Fibroblast of lung (primary cell): ENCODE measurements at regions not wholly inside any gene's neighbourhood (a gene's known extent, or its start where the extent isn't known, plus 50 kb on each side); places are given as distances from the start of the nearest gene placed in this dataset.

Experiments
- EZH2 ChIP-seq: IDR thresholded peaks from 2 replicates; pipeline ENCODE4 v1.5.1; 2012; ENCODE audit warnings: low read length, control low read depth, mild to moderate bottlenecking; ENCODE audit errors: missing control alignments
- TF ChIP-seq, protein P1 (sequence below), 2 donors: IDR thresholded peaks in 1 of 2; conservative IDR thresholded peaks in 1 of 2; 1 replicate in 1 of 2; 2 replicates in 1 of 2; pipeline ENCODE4 v1.5.1; 2011 to 2012; ENCODE audit warnings: low read length in 2 of 2, control low read depth in 1 of 2, inconsistent platforms in 1 of 2, low read depth in 1 of 2, mild to moderate bottlenecking in 1 of 2

DNA sequence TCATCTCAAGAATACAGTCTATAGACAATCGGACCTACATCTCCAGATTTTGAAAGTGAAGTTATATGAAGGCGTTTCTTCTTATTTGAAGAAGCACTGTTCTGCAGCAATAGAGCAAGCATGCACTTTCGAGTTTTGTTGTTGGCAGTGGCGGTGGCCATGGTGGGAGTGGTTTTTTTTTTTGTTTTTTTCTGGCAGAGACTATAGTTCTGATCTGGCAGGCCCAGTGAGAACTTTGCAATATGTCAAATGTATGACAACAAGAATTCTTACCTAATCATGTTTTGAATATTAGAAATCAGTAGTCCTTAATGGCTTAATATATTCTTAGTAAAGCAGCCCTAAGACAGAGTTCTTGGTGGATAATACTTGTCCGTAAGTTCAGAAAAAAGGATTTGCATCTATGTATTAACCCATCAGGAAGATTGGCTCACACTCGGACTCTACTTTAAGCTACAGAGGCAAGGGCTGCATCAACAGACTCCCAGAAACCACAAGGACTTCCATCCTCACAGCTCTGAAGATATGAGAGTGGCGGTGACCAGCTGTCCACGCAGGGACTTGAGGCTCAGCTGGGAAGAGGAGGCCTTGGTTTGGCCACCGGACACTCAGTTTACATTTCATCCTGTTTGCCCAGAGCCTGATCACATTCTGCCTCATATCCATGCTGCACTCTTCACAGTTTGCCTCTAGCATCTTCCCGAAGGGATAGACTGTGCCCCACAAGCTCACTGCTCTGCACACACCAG is 124.1 kb upstream of the THBS1 start:
- TF ChIP-seq, protein P1, sequence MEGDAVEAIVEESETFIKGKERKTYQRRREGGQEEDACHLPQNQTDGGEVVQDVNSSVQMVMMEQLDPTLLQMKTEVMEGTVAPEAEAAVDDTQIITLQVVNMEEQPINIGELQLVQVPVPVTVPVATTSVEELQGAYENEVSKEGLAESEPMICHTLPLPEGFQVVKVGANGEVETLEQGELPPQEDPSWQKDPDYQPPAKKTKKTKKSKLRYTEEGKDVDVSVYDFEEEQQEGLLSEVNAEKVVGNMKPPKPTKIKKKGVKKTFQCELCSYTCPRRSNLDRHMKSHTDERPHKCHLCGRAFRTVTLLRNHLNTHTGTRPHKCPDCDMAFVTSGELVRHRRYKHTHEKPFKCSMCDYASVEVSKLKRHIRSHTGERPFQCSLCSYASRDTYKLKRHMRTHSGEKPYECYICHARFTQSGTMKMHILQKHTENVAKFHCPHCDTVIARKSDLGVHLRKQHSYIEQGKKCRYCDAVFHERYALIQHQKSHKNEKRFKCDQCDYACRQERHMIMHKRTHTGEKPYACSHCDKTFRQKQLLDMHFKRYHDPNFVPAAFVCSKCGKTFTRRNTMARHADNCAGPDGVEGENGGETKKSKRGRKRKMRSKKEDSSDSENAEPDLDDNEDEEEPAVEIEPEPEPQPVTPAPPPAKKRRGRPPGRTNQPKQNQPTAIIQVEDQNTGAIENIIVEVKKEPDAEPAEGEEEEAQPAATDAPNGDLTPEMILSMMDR (conservative IDR thresholded peaks at IDR 0.05 in 1 of 2, IDR thresholded peaks at IDR 0.05 in 1 of 2; ENCODE audit: low read depth in 1 of 2, low read length in 2 of 2): no peak
- TF ChIP-seq EZH2: no peak
